Urothelium cell line (cell line): ENCODE measurements at regions not wholly inside any gene's neighbourhood (a gene's known extent, or its start where the extent isn't known, plus 50 kb on each side); places are given as distances from the start of the nearest gene placed in this dataset.

Experiments used
- DNase-seq: peaks from one replicate; pipeline ENCODE4 v3.0.0; 2011; ENCODE audit warnings: low spot score, mixed read lengths
- FAIRE-seq: peaks from 2 replicates; lab custom pipeline; 2011; peaks lifted over from hg19 to GRCh38; lab: Jason Lieb, UNC

DNA sequence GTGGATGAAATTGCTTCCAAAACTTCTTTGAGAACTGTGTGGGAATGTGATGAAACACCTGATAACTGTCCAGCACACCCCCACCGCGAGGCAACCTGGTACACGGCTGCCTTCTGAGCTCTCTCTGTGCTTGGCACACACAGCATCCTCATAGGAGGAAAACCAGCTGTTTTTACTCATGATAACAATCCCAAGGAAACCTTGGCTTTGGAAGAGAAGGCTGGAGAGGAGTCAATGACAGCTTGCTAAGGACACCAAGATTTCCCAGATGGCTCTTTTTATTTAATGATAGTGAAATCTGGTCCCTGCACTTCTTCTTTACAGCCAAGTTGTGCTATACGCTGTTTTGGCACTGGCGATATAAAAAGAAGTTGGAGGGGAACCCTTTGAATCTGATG, 232.5 kb upstream of the FN1 start:
- FAIRE-seq (no peak), DNase-seq (no peak)

DNA sequence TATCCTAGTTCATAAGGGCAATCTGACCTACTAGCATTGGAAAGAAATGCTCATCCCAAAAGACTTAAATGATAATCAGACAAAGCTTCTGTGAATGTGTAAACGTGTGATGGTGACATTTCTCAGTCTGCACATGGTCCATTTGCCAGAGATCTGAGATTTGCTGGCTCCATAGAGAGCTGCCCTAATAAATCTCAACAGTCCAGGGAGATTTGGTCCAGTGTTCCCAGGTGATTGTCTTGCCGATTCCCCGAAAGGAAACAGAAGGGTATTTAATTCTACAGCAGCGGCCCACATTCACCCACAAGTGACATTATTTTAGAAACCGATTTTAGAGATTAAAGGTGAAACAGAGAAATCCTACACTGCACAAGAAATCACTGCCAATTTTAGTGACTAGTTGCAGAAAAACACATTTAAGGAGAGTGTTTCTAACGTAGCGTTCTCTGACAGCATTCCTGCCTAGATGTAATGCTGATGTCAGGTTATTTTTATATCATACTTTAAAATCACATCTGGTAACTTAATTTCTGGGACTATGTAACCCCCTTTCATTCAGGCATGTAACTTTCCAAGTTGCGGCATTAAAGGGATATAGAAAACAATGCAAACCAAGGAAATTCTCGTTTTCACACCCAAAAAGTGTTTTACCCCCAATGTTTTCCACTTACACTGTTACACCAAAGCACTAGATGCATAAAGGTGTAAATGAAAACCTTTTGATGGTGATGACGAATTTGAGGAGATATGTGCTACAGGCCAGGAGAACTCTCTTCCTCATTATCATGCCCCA, 231.9 kb upstream of the FN1 start:
- DNase-seq (no peak), FAIRE-seq (no peak)

DNA sequence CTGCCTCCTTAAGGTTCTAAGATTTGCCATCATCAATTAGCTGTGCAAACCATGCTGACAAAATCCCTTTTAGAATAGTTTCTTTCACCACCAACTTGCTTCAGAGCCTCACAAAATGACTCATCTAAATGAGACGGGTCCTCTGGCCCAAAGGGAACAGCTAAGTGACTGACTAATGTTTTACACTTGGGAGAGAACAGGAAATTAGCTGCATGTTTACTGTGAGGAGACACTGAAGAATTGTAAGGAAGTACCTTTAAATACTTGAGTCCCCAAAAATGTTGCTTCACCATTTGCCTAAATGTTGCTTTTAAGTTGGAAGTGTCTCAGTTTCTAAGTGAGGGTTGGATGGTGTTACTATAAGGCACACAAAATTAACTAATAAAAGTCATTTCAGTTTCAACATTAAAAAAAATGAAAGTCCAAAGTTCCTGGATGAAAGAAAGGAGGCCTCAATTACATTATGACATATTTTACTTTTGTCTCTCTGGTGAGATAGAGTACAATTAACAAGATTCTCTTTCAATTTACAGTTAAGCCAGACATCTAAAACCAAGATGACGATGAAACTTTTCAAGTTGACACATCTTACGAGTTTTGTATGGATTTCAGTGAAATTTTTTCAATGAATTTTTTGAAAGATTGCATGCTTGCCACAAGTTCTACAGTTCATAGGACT, 229.1 kb upstream of the FN1 start:
- no peak for FAIRE-seq
- DNase-seq = peak; percentile 63

DNA sequence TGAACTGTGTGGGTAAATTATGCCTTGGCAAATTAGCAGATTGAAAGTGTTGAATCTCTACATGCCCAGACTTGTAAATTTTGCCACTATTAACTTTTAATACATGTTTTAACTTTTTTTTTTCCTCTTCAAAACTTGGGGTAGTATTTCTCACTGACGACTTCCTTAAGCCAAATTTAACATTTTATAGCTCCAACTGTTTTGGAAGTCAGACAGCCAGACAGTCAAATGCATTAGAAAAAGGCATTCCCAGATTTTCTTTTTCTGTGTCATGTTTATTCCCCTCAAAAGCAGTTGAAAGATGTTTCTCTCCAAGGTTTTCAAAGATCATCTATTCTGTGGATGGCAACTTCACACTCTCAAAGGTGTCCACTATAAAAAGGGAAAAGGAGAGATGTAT, 226.8 kb upstream of the FN1 start:
- FAIRE-seq = no peak
- DNase-seq = no peak

DNA sequence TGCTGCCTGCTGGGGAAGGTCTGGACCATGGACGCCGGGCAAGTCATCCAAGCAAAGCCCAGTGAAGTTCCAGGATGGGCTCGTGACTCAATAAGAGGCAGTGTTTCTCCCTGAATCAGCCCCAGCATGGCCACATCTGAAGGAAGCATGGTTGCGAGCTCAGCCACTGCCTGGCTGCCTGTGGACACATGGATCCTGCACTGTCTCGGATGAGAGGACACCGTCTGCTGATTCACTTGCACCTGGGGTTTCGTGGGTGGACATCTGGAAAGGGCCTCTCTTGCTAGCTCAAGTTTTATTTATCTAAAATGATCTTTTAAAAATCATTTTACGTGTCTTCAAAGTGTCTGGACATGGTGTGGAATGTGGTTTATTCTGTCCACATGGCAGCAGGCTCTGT, 224.8 kb upstream of the FN1 start:
- DNase-seq = peak; percentile 20
- FAIRE-seq = no peak

DNA sequence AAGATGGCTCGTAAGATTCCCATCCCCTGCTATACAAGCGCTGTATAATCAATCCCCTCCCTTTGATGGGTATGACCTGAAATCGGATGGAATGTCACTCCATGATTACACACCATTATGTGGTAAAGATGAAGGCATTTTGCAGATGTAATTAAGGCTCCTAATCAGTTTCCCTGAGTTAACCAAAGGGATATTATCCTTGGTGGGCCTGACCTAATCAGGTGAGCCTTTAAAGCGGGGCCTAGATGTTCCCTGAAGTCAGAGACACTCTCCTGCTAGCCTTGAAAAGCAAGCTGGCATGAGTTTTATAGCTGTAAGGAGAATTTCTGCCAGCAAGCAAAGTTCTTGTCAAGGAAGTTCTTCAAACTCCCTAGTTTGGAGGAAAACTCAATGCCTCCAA, 223.8 kb upstream of the FN1 start:
- DNase-seq = no peak

DNA sequence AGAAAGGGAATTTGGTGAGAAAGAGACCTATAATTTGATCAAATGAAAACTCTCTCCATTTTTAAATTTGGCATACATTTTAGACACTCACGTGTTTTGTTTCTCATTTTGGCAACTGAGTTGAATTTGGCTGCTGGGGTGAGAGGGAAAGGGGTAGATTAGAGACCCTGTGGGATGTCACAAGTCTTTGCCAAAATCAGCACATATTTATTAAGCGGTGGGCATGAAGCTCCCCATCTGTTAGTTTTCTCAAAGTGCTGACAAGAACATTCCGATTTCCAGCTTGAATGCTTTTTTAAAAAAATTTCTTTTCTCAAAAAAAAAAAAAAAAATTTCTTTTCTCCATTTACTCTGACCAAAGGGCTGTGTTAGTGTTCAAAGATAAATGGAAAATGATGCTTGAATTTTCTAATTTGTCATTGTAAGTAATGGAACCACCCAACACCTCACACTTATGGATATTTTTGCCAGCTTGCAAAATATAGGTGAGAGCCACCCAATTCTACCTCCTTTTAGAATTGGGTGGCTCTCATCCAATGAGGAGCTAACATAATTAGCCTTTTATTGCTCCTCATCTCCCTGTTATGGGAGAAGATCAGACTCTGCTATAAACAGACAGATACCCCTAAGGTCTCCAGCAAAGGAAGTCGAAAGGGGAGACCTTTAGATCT, 222.9 kb upstream of the FN1 start:
- FAIRE-seq = no peak
- no peak for DNase-seq

More for the DNA sequence above, 223.8 kb upstream of the FN1 start:
- no peak for FAIRE-seq

DNA sequence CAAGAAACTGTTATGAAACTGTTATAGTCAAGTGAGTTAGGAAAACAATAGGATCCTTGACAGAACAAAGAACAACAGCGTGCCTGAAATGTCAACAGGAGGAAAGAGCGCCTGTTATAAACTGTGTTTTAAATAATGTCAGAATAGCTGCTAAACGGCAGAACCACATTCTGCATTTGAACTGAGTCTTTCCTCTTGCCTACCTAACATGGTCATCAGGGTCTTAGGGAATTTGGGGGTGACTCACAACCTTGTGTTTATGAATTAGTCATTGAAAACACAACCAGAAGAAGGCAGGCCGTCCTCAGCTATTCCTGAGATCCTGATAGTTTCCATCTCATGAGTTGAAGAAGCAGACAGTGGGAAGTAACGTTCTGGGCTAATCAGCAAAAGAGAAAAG, 222.0 kb upstream of the FN1 start:
- no peak for FAIRE-seq
- peak; percentile 33 for DNase-seq

DNA sequence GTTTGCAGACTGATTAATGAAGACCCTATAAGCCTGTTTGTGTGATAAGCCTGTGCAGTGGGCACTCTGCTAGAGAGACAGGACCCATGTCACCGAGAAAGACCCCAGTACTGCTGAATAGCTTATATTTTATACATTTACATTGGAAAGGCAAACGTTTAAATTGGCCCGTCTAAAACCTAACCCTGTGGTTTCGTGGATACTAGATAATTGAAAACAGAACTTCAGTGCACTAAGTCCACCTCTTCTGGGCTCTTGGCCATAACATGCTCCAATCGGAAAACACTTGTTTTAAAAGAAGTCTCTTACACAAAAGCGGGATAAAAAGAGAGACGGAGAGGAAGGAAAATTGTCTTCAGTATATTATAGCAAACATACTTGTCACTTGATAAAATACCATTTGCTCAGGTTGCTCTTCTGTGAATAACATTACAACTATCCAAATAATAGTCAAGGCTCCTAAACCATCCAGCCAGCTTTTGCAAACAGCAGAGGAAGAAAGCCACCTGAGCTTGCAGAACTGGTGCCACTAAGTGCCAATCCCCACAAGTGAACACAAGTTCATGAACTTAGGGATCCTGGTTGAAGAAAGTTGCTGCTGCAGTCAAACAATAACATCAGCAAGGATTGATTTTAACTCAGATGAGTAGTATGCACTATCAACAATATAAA, 218.4 kb upstream of the FN1 start:
- FAIRE-seq (no peak), DNase-seq (no peak)

DNA sequence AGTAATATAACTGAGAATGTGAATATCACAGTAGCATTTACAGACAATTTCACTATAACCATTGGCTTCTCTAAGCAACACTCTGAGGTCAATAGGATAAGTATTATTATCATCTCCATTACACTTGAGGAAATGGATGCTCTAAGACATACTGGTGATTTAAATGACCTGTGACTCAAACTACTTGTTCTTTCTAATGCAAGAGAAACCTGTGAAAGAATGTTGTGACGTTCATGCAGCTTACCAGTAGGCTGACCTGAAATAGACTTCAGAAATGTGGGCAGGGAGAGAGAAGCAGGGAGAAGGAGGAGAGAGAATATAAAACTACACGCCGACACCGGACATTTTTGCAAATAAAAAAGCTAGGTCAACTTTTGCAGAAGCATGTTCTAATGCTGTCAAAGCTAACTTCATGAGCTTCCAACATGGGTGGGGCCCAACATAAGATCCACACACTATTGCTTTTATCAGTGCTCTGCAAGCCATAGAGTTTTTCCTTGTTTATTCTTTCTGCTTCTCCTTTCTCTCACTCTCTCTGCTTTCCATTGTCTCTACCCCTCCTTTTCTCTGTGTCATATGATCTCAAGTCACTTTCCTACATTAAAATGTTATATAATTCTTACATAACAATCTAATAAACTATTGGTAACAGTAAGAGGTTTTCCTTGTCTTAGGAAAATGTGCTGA, 217.6 kb upstream of the FN1 start:
- DNase-seq (no peak), FAIRE-seq (no peak)

DNA sequence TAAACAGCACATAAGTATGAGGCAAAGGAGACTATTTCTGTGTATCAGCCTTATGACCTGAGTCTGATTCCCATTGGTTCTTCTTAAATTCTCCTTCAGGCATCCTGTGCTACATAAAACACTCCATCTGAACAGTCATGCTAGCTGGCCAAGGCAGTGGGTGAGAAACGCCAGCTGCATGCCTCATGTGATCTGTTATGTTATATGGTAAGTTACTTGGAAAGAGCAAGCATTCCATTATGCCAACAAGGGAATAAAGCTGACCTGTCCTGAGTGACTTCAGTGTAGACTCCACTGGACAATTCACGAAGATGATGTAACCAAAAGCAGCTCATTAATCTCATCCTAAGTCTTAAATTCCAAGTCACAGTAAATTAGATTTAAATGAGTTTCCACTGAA, 216.5 kb upstream of the FN1 start:
- no peak for DNase-seq
- no peak for FAIRE-seq

DNA sequence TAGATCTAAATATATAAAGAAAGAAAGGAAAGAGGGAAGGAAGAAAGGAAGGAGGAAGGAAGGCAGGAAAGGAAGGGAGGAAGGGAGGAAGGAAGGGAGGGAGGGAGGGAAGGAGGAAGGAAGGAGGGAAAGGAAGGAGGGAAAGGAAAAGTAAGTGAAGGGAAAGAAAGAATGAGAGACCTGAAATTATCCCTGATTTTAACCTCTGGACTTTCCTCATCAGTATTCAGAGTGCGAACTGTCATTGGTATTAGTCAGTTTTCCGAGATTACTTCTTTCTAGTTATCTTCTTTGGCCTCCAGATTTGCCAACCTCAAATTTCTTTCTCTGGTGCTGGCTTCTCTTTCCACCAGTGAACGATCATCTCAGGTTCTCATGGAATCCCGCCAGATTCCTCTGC, 215.5 kb upstream of the FN1 start:
- FAIRE-seq = no peak

DNA sequence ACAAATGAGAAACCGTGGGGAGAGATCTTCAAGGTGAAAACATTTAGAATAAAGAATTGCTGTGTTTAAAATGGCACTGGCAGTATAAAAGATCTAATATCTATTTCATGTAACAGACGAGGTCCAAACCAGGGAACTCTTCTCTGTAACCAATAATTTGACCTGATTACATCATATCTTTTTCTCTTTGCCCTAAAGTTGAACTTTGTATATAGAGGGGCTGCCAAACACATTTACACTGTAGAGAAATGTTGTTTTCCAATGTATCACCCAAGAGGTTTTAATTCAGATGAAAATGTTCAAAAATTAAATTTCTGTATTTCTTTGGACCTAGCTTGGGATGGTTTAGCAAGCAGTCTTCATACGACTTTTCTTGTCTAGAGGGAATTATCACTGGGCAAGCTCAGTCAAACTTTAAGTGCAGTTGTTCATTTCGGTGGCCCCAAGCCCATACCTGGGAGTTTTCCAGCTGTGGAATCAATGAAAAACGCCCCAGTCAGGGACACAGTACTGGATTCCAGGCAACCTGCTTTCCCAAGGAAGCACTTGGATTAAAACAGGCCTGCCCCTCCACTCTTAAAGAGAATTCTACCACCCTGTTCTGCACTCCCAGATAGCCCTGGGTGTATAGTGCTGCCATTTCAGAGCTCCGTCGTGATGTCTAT, 208.5 kb upstream of the FN1 start:
- DNase-seq = no peak
- FAIRE-seq = no peak

More for the DNA sequence above, 215.5 kb upstream of the FN1 start:
- no peak for DNase-seq

DNA sequence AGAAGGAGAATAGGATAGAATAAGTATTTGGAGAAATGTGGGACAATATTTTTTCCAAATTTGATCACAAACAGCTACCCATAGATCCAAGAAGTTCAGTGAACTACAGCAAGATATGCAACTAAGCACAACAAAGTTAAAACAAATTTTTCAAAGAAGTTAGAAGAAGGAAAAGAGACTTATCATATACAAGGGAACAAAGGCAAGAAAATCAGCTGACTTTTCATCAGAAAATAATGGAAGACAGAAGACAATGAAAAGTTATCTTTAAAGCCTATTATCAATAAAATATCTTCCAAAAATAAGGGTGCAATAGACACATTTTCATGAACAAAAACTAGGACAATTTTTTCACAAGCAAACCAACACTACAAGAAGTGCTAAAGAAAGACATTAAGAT, 202.8 kb upstream of the FN1 start:
- FAIRE-seq = no peak
- DNase-seq = no peak

DNA sequence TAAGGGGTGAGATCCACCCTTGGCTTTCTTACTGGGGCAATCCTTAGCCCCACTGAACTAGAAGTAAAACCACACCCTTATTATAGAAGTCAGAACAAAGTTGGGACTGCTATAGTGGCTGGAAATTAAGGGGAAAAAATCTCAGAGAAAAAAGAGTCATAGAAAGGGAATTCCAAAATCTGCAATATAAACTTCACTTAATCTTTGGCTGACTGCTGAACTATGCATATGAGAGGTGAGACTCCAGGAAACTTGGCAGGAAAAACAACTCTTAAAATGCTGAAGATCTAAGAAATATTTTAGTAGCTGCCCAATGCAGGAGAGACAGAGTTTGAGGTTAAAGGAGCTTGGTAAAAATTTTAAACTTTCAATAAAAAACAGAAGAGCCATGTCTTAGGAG, 201.8 kb upstream of the FN1 start:
- FAIRE-seq = no peak
- DNase-seq = no peak

DNA sequence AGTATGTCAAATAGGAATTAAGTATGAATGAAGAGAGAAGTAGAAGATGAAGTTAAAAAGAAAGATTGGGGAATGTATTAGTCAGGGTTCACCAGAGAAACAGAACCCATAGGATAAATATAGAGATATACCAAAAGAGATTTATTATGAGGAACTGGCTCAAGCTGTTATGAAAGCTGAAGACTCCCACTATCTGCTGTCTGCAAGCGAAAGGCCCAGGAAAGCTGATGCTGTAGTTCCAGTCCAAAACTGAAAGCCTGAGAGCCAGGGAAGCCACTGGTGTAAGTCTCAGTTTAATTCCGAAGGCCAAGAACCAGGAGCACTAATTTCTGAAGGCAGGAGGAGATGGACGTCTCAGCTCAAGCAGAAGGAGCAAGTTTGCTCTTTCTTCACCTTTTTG, 200.9 kb upstream of the FN1 start:
- DNase-seq = no peak
- FAIRE-seq = no peak

DNA sequence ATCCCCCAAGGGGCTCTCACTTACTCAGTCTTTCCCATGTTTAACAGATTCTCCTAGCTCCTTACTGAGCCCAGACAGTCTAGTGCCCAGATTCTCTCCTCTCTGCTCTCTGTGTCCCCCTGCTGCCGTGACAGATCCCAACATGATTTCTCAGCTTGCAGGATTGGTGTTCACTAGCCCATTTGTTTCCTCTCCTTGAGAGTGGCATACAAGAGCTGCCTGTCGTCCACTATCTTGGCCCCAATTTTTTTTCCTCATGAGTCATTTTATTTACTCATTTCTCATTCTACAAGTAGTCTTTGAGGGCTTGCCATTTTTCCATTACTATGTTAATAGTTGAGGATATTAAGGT, 199.9 kb upstream of the FN1 start:
- no peak for FAIRE-seq
- no peak for DNase-seq

DNA sequence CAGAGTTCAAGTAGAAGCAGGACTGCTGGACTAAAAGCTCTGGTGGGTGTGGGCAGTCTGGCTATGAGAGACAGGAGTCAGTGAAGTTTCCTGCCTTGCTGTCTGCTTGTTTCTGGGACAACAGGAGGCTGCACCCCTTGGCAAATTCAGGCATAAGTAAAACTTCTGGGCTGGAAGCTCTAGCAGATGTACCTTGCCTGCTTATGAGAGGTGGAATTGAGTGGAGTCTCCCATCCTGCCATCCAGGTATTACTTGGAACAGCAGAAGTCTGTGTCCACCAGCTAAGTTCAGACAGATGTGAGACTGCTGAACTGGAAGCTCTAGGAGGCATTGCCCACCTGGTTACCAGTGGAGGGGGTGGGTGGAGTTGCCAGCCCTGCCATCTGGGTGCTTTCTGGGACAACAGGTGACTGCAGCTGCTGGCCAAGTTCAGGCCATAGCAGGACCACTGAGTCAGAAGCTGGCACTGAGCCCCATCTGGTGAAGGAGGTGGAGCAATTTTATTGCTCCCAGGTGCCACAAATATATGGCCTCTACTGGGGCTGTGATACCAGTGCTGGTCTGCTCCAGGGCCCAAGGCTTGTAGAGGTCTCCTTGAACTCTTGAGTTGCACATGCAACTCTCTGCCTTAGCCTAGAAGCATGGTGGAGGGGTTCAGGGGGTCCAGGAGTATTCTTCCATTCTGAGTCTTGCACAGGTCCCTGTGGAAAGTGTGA, 199.4 kb upstream of the FN1 start:
- DNase-seq (no peak), FAIRE-seq (no peak)

DNA sequence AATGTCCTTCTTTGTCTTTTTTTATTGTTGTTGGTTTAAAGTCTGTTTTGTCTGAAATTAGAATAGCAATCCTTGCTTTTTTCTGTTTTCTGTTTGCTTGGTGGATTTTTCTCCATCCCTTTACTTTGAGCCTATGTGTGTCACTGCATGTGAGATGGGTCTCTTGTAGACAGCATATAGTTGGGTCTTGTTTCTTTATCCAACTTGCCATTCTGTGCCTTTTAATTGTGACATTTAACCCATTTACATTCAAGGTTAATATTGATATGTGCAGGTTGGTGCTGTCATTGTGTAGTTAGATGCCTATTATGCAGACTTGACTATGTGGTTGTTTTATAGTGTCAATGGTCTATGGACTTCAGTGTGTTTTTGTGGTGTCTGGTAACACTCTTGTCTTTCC, 197.5 kb upstream of the FN1 start:
- FAIRE-seq = no peak

DNA sequence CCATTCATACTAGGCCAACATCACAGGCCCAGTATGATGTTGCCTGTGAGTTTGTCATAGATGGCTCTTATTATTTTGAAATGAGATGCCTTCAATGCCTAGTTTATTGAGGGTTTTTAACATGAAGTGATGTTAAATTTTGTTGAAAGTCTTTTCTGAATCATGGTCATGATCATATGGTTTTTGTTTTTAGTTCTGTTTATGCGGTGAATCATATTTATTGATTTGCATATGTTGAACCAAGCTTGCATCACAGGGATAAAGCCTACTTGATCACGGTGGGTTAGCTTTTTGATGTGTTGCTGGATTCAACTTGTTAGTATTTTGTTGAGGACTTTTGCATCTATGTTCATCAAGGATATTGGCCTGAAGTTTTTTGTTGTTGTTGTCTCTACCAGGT, 195.8 kb upstream of the FN1 start:
- DNase-seq = no peak
- no peak for FAIRE-seq

More for the DNA sequence above, 197.5 kb upstream of the FN1 start:
- no peak for DNase-seq
